Fibroblast of skin of scalp (primary cell): ENCODE measurements at regions not wholly inside any gene's neighbourhood (a gene's known extent, or its start where the extent isn't known, plus 50 kb on each side); places are given as distances from the start of the nearest gene placed in this dataset.
"Not testable (repeated sequence)": the region's sequence is repeated elsewhere in the genome, so short reads cannot be mapped to it uniquely, and the experiment has no call there.

ENCODE experiments used
- DNase-seq: peaks from one replicate; pipeline ENCODE4 v3.0.0-alpha.2; 2013

DNA sequence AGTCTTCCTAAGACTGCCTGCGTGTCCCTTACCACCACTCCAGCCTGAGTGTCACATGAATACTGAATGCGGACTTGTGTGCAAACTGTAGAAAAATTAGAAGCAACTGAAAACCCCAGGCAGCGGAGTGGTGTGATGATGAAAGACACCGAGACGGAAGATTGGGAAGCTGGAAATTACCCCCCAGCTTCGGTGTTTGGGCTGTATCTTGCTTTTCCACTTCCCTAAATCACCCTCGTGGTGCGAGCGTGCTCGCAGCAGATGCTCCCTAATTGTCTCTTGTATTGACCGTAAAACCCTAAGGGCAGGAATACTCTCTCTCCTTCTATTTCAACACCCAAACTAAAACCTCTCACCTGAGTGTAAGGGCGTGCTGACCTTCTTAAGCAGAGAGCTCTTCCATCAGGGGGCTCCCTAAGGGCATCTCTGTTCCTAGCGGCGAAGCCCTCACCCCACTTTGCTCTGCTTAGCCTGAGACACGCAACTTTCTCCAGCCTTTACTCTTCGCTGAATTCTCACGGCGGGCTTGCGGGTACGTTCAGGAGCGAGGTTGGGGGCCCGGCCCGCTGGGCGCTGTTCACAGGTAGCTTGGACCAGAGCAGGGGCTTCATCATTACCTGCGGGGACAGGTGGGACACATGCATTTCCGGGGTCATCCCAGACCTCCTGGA lies 62.4 kb downstream of the CRYBB2 start:
- DNase-seq = no peak

DNA sequence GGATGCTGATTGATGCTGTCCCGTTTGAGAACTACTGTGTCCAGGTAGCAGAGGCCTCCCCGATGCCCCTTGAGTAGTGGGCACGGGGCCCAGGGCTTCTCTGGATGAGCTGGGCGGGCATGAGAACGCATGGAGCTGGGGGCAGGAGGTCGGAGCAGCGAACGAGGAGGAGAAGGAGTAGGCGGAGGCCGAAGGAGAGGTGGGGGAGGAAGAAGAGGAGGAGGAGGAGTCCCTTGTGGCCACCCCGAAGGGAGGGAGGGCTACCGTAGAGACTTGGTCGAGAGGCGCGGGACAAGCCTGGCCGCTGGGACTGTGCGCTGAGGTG lies 62.9 kb downstream of the CRYBB2 start:
- no peak for DNase-seq

DNA sequence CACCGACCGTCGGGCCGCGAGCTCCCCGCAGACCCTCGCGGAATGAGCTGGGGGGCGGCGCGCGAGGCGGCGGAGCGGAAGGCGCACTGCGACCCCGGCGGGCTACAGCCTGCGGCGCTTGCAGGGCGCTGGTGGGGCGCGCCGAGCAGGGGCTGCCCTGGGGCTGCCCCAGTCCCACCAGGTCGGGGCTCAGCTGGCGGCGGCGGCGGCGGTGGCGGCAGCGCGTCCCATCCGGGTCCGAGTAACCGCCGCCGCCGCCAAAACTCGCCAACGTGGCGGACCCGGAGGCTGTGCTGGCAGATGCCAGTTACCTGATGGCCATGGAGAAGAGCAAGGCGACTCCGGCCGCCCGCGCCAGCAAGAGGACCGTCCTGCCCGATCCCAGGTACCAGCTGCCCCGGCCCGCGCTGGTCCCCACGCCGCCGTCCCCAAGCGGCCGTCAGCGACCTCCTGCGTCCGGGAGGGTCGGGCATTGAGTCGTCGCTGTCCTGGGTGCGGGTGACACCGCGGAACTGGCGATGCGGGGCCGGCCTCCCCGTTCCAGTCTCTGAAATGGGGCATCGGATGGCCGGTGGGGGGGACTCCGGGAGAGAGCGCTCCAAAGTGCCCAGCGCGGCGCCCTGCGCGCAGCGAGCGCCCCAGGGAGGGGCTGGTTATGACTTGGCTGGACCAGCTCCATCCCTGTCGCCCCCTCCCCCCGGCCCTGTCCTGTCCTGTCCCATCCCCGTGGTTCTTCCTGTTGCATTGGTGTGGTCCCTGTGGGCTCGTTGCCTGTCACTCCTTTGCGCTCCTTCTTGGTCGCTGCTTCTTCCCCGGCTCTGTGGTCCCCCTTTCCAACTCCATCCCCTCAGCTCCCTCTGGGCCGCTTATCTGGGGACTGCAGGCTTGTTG lies 63.5 kb downstream of the CRYBB2 start:
- no peak for DNase-seq

DNA sequence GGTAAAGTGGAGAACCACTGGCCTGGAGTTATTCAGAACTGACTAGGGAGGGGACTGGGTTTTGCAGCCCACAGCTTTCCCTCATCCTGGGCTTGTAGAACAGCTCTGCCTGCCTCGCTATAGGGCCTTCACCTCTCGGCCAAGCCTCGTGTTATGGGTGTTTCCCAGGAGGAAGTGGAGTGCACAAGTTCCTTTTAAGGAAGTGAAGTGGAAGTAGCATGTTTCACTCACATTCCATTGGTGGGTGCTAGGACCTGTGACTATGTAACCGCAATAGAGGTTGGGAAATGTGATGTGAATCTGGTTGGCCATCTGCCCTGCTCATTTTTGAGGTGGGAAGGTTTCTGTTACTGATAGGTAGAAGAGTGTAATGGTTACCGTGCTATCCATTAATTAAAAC lies 69.0 kb downstream of the CRYBB2 start:
- not testable (repeated sequence) for DNase-seq

DNA sequence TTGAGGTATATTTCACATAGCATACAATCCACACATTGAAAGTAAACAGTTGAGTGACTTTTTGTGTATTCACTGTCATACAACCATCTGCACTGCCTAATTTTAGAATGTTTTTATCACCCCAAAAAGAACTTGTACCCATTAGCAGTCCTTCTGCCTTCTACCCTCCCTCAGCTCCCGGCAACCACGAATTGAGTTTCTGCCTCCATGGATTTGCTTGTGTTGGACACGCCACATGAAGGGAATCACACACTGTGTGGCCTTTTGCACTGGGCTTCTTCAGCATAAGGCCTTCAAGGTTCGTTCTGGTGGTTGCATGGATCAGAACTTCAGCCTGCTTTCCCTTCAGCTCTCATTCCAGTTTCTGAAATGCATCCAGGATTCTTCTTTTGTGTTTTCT lies 82.5 kb downstream of the CRYBB2 start:
- not testable (repeated sequence) for DNase-seq

DNA sequence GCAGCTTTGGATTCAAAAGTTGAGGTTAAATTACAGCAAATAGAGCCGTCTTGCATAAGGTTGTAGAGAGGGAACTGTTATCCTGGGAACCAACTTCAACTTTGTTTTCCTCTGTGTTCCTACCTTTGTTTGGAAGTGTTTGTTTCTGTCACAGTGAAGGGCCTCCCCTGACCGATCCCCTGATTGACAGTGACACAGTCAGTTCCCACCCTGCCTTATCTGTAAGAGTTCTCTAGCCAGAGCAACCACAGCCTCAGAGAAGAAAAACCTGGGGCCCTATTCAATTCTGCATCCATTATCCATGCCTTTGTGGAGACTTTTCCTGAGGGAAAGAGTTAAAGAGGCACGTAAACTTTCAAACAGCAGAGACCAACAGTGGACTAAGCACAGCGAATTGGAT lies 90.1 kb downstream of the CRYBB2 start:
- DNase-seq = not testable (repeated sequence)

DNA sequence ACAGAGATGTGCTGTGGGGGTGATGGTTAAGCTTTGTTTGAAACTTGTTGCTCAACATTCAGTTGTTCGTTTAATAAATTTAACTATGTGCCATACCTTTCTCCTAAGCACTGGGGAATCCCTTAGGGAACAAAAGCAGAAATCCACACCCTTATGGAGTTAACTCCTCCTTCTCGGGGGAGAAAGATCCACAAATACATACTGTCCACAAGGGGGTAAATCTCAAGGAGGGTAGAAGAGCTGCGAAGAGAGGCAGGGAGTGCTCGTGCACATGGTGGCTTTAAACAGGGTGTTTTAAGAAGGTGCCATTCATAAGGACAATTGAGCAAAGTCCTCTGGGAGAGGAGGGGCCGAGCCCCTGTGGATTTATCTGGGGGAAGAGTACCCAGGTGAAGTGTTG lies 92.5 kb downstream of the CRYBB2 start:
- not testable (repeated sequence) for DNase-seq

DNA sequence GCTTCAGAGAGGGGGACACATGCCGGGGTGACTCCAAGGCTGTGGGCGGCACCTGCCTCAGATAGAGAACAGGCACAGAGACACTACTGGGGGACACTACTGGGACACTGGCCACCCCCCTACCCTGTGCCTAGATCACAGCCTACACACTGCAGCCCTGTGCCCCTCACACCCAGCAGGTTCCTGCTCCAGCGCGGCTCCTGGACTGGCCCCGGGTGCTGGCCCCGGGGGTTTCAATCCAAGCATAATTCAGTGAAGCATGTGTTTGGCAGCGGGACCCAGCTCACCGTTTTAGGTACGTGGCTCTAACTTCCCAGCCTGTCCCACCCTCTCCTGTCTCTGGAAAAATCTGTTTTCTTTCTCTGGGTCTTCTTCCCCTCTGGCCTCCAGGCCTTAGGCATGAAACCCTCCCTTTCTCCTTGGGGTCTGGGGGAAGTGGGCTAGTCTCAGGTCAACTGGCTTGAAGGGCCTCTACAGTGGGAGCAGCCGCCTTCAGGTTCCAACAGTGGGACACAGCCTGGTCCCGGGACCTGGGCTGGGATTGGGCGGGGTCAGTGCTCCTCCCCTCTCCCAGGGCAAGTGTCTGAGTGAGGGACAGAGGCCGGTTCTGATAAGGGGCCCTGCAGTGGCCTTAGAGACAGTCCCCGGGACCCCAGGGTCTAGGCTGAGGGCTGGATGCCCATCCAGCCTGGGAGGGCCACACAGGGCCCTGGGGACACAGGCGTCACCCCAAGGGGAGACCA lies 98.8 kb downstream of the CRYBB2 start:
- DNase-seq = no peak

DNA sequence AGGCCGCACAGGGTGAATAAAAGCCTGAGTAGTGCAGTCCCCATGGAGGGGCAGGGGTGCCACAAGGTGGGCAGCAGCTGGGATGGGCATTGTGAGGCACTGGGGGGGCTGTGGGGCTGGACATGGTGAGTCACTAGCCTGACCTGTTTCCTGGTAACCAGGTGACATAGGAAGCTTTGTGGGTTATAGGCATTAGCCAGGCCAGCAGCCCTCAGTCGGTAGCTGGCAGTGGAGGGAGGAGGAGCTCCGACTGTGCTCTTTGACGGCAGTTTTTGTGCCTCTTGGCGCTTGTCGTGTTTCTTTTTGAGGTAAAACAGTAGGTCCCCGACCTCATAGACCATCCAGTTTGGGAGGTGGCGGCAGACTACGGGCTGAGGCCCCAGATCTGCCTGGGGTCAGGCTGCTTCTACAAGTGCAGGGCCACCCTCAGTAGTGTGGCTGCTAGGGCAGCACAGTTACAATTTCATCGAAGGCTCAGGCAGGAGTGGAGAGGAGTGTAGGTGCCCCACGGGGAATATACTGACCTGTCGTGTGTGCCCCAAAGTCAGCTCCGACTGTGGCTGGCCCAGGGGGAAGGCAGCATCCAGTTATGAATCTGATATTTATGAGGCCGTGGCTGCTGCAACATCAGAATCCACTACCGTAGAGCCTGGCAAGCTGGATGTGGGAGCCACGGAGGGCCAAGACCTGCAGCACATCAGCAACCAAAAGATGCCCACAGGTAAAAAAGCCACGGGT lies 107.7 kb downstream of the CRYBB2 start:
- no peak for DNase-seq

DNA sequence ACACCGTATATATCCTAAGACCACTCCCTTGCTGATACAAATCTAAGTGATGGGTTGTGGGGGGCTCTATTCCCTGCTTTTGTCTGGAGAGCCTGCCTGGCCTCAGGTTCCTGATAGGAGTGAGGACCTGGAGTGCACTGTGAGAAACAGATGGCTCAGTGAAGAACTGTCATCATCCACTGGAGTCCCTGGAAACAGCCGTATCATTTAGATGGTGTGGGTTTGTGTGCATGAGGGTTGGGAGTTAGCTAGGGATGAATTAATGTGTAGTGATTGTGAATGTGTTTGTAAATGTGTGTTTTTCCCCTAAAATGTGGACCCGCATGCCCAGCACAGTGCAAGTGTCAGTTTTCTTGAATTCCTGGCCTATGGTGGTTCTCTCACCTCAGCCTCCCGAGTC lies 111.6 kb downstream of the CRYBB2 start:
- DNase-seq = no peak

DNA sequence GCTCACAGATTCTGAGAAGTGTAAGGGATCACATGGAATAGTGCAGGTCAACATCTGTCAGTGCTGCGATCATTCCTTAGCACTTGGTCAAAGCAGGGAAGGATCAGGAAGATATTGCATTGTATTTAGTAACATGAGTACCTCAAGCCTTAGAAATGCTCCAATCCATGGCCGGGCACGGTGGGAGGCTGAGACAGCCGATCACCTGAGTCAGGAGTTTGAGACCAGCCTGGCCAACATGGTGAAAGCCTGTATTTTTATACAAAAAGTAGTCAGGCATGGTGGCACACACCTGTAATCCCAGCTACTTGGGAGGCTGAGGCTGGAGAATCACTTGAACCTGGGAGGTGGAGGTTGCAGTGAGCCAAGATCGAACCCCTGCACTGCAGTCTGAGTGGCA lies 112.5 kb downstream of the CRYBB2 start:
- DNase-seq = not testable (repeated sequence)

DNA sequence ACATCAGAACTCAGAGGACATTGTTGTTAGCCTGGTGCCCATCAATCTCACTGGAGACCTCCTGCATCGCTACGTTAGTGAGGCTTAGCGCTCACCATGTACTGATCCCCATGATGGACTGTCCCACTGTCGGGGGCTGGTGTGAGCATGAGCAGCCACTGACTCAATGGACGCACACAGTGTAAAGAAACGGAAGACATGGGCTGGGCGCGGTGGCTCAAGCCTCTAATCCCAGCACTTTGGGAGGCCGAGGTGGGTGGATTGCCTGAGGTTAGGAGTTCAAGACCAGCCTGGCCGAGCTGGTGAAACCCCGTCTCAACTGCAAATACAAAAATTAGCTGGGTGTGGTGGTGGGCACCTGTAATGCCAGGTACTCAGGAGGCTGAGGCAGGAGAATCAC lies 112.9 kb downstream of the CRYBB2 start:
- no peak for DNase-seq

DNA sequence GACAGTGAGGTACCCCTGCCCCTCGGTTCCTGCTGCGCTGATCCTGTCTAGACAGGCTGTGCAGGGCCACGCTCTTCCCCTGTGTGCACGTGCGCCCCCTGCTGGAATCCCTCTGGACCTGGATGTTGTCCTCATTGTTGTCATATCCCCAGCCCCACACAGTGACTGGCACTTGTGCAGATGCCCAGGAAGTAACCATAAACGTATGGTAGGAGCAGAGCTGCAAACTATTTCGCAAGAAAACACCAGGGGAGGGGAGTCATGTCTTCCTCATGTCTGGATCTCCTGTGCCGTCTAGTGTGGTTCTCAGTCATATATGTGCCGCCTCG lies 114.7 kb downstream of the CRYBB2 start:
- DNase-seq = peak; percentile 23

DNA sequence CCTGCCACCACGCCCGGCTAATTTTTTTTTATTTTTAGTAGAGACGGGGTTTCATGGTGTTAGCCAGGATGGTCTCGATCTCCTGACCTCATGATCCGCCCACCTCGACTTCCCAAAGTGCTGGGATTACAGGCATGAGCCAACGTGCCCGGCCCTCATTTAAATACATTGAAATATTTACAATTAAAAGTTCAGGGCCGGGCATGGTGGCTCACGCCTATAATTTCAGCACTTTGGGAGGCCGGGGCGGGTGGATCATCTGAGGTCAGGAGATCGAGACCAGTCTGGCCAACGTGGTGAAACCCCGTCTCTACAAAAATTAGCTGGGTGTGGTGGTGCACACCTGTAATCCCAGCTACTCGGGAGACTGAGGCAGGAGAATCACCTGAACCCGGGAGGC lies 115.2 kb downstream of the CRYBB2 start:
- not testable (repeated sequence) for DNase-seq

DNA sequence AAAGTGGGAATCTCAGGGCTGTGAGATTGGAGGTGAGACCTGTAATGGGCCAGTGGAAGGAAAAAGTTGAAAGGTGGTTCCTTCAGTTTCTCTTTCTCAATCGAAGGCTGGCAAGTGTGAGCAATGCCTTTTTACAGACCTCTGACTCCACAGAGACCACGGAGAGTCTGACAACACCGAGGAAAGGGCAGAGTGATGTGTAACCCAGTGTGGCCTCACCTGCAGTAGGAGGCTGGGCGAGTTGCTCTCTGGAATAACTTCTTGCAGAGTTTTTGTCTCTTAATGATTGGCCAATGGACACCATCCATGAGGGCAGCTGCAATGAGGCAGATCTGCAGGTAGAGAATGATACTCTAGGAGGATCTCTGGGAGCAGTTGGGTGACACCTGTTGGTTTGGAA lies 115.8 kb downstream of the CRYBB2 start:
- DNase-seq = not testable (repeated sequence)

DNA sequence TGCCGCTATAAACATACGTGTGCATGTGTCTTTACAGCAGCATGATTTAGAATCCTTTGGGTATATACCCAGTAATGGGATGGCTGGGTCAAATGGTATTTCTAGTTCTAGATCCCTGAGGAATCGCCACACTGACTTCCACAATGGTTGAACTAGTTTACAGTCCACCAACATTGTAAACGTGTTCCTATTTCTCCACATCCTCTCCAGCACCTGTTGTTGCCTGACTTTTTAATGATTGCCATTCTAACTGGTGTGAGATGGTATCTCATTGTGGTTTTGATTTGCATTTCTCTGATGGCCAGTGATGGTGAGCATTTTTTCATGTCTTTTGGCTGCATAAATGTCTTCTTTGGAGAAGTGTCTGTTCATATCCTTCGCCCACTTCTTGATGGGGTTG lies 121.1 kb downstream of the CRYBB2 start:
- DNase-seq = not testable (repeated sequence)

DNA sequence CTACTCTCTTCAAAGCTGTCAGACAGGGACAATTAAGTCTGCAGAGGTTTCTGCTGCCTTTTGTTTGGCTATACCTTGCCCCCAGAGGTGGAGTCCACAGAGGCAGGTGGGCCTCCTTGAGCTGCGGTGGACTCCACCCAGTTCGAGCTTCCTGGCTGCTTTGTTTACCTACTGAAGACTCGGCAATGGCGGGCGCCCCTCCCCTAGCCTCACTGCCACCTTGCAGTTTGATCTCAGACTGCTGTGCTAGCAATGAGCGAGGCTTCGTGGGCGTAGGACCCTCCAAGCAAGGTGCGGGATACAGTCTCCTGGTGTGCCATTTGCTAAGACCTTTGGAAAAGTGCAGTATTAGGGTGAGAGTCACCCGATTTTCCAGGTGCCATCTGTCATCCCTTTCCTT lies 124.9 kb downstream of the CRYBB2 start:
- DNase-seq = not testable (repeated sequence)

DNA sequence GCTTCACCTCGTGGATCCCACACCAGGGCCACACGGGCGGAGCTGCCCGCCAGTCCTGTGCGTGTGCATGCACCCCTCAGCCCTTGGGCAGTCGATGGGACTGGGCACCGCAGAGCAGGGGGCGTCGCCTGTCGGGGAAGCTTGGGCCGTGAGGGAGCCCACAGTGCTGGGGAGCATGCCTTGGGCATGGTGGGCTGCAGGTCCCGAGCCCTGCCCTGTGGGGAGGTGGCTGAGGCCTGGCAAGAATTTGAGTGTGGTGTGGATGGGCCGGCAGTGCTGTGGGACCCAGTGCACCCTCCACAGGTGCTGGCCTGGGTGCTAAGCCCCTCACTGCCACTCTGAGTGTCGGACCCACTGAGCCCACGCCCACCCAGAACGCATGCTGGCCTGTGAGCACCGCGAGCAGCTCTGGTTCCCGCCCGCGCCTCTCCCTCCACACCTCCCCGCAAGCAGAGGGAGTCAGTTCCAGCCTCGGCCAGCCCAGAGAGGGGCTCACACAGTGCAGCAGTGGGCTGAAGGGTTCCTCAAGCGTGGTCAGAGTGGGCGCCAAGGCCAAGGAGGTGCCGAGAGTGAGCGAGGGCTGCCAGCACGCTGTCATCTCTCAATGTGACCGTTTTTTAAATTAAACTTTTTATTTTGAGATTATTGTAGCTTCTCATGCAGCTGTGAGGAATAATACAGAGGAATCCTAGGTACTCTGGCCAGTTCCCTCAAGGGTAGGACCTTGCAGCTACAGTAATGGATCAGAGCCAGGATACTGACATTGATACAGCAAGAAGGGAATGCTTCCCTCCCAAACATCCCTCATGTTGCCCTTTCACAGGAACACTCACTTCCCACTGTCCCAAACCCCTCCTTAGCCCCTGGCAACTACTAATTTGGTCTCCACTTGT lies 127.7 kb downstream of the CRYBB2 start:
- no peak for DNase-seq

DNA sequence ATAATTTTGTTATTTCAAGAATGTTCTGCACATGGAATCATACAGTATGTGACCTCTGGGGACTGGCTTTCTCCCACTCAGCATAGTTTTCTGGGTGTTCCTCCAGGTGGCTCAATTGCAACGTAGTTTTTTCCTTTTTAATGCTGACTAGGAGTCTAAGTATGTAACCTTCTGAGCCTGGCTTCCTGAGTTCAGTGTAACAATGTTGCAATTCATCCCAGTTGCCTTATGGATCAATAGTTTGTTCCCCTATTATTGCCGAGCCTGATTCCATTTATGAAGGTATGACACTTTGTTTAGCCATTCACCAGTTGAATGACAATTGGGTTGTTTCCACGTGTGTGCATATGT lies 128.3 kb downstream of the CRYBB2 start:
- DNase-seq = no peak

DNA sequence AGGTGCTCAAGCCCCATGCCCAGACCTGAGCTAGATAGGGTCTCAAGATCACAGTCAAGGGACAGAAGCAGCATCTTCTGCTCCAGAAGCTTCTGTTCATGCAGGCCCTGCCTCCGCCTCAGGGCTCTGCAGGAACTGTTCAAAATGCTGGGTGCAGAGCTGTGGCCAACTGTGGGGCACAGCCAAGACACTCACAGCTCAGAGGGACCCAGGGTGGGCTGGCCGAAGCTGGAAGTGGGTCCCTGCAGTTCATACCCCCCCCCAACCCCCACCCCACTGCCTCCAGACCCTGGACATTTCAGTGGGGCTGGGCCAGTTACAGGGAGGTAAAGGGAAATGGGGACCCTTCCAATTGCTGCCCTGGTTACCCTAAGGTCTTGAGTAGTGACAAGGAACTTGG lies 129.0 kb downstream of the CRYBB2 start:
- no peak for DNase-seq

DNA sequence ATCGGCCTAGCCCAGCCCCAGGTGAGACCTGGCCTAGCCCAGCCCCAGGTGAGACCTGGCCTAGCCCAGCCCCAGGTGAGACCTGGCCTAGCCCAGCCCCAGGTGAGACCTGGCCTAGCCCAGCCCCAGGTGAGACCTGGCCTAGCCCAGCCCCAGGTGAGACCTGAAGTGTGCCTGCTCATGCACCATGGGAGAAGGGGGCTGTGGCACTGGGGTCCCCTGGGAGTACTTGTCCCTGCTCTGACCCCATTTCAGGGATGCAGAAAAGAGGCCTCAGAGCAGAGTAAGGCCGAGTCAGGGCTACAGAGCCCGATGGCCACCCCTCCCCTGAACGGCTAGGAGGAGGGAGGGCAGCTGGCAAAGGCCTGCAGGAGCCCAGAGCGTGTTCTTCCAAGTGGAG lies 129.6 kb downstream of the CRYBB2 start:
- DNase-seq = not testable (repeated sequence)

DNA sequence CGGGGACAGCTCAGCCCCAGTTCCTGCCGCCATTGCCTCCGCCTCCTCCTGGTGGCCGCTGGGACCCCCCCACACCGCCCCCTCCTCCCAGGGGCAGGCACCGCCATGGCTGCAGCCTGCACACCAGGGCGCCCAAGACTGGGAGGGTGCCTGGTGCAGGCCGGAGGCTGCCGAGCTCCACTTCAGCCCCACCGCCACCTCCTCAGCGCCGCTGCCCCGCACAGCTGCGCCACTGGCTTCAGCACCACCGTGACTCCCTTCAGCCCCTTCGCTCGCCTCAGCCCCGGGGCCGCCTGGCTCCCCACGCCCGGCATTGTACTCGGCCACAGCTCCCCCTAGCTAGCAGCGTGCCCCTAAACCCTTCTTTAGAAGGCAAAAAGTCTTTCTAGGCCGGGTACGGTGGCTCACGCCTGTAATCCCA lies 131.1 kb downstream of the CRYBB2 start:
- no peak for DNase-seq
